ENCODE measurements at regions not wholly inside any gene's neighbourhood (a gene's known extent, or its start where the extent isn't known, plus 50 kb on each side); places are given as distances from the start of the nearest gene placed in this dataset.

DNA sequence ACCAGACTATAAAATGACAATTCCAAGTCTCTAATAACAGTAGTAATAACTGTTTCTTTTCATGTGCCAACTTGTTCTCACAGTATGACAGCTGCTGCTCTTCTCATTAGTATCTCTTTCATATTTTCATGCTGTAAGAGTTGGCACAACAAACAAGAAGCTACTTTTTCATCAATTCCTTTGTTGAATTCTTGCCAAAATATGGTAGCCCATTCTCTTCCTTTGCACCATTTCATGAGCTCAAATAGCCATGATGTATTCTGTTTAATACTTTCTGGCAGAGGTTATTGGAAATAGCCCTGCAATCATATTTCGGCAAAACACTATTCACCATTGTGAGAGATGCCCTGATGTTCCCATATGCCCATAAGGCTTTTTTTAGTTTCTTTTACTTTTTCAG lies 1100.7 kb downstream of the TRHDE start:
- TF ChIP-seq, protein P1, sequence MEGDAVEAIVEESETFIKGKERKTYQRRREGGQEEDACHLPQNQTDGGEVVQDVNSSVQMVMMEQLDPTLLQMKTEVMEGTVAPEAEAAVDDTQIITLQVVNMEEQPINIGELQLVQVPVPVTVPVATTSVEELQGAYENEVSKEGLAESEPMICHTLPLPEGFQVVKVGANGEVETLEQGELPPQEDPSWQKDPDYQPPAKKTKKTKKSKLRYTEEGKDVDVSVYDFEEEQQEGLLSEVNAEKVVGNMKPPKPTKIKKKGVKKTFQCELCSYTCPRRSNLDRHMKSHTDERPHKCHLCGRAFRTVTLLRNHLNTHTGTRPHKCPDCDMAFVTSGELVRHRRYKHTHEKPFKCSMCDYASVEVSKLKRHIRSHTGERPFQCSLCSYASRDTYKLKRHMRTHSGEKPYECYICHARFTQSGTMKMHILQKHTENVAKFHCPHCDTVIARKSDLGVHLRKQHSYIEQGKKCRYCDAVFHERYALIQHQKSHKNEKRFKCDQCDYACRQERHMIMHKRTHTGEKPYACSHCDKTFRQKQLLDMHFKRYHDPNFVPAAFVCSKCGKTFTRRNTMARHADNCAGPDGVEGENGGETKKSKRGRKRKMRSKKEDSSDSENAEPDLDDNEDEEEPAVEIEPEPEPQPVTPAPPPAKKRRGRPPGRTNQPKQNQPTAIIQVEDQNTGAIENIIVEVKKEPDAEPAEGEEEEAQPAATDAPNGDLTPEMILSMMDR (IDR thresholded peaks at IDR 0.05), result no peak
- TF ChIP-seq POLR2AphosphoS5 (IDR thresholded peaks at IDR 0.05), result no peak

All from breast epithelium (tissue), 3 donors.